SHP77 treated with DMSO at 0.1 percent for 48 hours (cell line): ENCODE measurements at regions not wholly inside any gene's neighbourhood (a gene's known extent, or its start where the extent isn't known, plus 50 kb on each side); places are given as distances from the start of the nearest gene placed in this dataset.

Experiments
- DNase-seq: peaks from one replicate; lab custom pipeline; 2025; lab: John Stamatoyannopoulos, UW

GRCh38 chr6:90403489-90404381 is 107.1 kb upstream of the BACH2 start:
- DNase-seq, result no peak

DNA sequence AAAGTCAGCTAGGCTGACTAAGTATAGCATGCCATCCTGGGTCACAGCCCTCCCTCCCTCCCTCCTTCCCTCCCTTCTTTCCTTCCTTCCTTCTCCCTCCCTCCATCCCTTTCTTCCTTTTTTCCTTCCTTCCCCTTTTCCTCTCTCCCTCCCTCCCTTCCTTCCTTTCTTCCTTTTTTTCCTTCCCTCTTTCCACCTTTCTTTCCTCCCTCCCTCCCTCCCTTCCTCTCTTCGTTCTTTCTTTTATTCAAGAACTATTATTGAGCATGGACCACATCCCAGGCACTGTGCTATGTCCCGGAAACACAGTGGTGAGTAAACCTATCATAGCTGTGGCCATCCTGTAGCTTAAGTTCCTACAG is 106.2 kb upstream of the BACH2 start:
- DNase-seq, result no peak

DNA sequence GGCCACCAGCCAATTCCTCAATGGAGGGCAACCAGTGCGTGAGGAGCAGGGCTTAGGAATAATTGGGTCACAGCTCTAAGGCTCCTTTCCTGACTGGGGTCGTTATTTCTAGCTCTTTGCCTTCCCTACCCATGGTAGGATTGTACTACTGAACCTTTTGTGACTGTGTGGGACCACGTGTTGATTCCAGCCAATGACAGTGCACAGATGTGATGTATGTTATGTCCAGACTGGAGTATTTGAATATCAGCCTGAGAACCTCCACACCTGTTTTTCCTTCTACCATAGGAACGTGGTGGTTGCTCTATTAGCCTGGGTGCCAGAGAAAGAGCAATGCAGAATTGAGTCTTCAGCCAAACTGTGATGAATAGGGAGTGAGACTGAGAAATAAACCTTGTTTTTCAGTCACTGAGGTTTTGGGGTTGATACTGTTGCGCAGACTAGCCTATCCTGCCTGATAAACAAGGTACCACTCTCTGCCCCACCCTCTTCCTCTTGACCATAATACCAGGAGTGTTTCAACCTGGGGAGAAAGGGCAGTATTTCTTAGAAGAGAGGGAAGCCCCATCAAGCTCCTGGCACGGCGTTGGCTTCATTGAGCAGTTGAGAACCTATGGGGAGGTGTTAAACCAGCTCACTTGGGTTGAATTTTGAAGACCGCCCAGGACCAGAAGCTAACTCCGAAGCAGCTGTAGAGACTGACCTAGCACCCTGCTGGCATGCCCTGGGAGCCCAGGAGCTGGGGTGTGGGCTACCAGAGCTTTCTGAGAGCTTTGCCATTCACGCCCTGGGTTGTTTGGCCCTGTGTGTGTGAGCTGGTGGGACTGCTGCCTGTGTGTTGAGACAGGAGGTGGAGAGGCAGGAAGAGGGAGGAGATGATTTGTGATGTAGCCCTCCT is 105.5 kb upstream of the BACH2 start:
- no peak for DNase-seq

- no peak for DNase-seq
Observed at GRCh38 chr6:90399970-90400369, 103.3 kb upstream of the BACH2 start.

DNA sequence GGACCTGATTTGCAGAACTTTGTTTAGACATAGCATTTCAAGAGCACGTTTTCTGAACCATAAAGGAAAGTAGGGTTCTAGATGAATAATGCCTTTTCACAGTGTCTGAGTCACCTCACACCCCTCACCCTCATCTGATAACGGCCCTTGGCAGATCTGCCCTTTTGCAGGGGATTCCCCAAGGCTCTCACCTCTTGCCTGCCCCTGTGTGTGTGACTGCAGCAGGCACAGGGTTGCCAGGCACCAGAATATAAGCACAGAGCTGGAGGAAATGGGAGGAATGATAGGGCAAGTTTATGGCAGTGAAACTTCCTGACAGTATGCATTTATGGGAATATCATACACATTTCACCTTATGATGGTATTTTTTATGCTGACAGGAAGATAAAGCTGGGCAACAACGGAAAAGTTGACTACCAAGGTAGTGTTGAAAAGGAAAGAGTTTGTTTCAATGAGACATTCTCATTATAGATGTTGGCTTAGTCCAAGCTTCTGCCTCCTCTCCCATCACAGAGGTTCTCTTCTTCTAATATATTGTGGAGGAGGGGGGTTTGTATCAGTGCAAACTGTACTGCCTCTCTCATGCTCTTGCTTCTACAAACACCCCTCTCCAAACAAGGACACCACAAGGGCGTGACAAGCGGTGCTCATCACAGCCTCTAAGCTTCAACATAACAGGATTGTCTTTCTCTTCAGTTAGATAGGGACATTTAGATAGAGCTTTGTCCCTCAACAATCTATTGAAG is 101.5 kb upstream of the BACH2 start:
- no peak for DNase-seq

- no peak for DNase-seq
Observed at GRCh38 chr6:90397047-90397446, 100.4 kb upstream of the BACH2 start.

GRCh38 chr6:90393232-90393884 is 96.7 kb upstream of the BACH2 start:
- DNase-seq, result peak; percentile 23

- DNase-seq, result no peak
Observed at GRCh38 chr6:90390379-90390778, 93.7 kb upstream of the BACH2 start.

GRCh38 chr6:90388395-90388794 is 91.8 kb upstream of the BACH2 start:
- DNase-seq, result no peak

- DNase-seq, result no peak
Observed at GRCh38 chr6:90387826-90388225, 91.2 kb upstream of the BACH2 start.

GRCh38 chr6:90387383-90387775 is 90.7 kb upstream of the BACH2 start:
- no peak for DNase-seq

- no peak for DNase-seq
Observed at GRCh38 chr6:90386399-90387382, 90.0 kb upstream of the BACH2 start.

GRCh38 chr6:90385759-90386313 is 89.2 kb upstream of the BACH2 start:
- DNase-seq, result no peak

GRCh38 chr6:90384720-90385119 is 88.1 kb upstream of the BACH2 start:
- DNase-seq, result no peak

DNA sequence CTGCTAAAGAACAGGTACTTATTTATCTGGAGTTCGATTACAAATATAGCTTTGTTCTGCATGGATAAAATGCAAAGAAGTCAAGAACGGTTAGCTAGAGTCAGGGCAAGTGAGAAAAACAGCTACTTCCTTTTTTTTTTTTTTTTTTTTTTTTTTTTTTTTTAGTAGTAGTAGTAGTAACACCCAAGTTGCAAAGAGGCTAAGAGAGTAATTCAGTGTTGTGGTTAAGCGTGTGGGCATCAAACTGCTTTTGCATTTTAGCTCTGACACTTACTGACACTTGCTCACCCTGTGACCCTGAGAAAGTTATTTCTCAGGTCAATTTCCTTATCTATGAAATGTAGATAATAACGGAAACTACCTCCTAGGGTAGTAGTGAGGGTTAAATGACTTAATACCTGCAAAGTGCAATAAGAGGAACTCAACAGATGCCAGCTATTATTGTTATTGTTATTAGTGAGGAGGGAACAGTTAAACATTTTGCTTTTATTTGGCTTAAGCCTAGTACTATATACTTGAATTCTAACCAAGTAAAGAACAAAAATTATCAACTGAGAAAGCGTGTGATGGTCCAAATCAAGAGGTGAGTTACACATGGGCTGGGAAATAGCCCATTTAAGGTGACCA is 86.7 kb upstream of the BACH2 start:
- no peak for DNase-seq

GRCh38 chr6:90382760-90383159 is 86.1 kb upstream of the BACH2 start:
- DNase-seq, result no peak

DNA sequence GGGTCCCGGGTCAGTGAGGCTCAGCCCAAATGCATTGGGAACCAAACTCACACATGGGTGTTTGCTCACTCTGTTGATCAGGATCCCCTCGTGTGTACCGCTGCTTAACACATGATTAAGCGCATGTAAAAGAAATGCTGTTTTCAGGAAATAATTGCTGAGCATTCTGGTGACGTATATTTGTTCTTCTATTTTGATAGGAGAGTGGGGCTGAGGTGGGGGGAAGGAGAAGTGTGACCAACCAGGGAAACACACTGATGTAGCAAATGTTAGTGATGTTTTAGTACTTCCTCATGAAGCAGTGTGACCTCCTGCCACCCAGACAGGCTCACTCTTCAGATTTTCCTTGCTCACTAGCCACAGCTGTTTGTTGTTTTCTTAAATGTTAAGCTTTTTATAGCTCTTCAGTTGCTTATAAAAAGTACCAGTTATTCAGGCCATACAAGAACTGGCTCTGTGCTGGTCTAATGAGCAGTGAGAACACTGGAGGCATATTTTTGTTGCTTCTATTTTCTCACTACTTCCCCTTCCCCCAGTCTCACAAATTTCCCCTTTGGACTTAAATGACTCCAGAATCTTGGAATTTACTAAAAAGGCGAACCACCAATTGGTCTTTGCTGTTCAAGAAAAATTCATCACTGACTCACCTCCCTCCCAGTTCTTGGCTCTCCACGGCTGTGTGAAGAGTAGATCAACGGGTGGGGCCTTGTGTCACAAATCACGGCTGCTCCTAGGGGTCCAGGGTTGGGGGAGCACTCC is 79.2 kb upstream of the BACH2 start:
- no peak for DNase-seq

GRCh38 chr6:90374201-90374600 is 77.6 kb upstream of the BACH2 start:
- DNase-seq, result no peak

- DNase-seq, result no peak
Observed at GRCh38 chr6:90372885-90373284, 76.2 kb upstream of the BACH2 start.
